HCT116 (cell line): ENCODE measurements at regions not wholly inside any gene's neighbourhood (a gene's known extent, or its start where the extent isn't known, plus 50 kb on each side); places are given as distances from the start of the nearest gene placed in this dataset.

Experiments used
- CBX3 ChIP-seq: IDR thresholded peaks from 2 replicates; pipeline ENCODE4 v1.6.1; 2012; ENCODE audit warnings: low read depth
- CEBPB ChIP-seq: IDR thresholded peaks from 2 replicates; pipeline ENCODE4 v1.6.1; 2012; ENCODE audit warnings: low read depth
- CTCF ChIP-seq, 3 experiments: fragments of 200-600 bp in 1 of 3; sonication (generic) in 1 of 3; IDR thresholded peaks in 2 of 3; conservative IDR thresholded peaks in 1 of 3; 2 replicates each; pipeline ENCODE4 v1.5.1; 2012 to 2017; ENCODE audit warnings: low read depth in 2 of 3, low read length in 2 of 3, antibody characterized with exemption in 1 of 3, borderline replicate concordance in 1 of 3, control low read depth in 1 of 3, mild to moderate bottlenecking in 1 of 3, mixed read lengths in 1 of 3, mixed run types in 1 of 3, moderate library complexity in 1 of 3; ENCODE audit not compliant: insufficient read depth in 1 of 3
- EGR1 ChIP-seq: IDR thresholded peaks from 2 replicates; pipeline ENCODE4 v1.6.1; 2012; ENCODE audit warnings: low read depth
- EZH2 ChIP-seq: fragments of 200-600 bp; sonication (generic); IDR thresholded peaks from 2 replicates; pipeline ENCODE4 v1.6.1; 2017; ENCODE audit warnings: antibody characterized with exemption, mixed run types
- EZH2phosphoT487 ChIP-seq: fragments of 200-600 bp; IDR thresholded peaks from 2 replicates; pipeline ENCODE4 v1.6.1; 2018; ENCODE audit warnings: antibody characterized with exemption, borderline replicate concordance
- JUND ChIP-seq: IDR thresholded peaks from 2 replicates; pipeline ENCODE4 v1.6.1; 2012
- POLR2A ChIP-seq: IDR thresholded peaks from 2 replicates; pipeline ENCODE4 v1.7.0; 2011; ENCODE audit warnings: borderline replicate concordance; ENCODE audit not compliant: insufficient read depth, insufficient read length; ENCODE audit errors: extremely low read depth
- RAD21 ChIP-seq: IDR thresholded peaks from 2 replicates; pipeline ENCODE4 v1.6.1; 2012; ENCODE audit warnings: low read depth, mild to moderate bottlenecking
- SRF ChIP-seq: IDR thresholded peaks from 2 replicates; pipeline ENCODE4 v1.6.1; 2012; ENCODE audit warnings: low read depth
- YY1 ChIP-seq: IDR thresholded peaks from 2 replicates; pipeline ENCODE4 v1.6.1; 2011; ENCODE audit warnings: low read length, low read depth, moderate library complexity, mild to moderate bottlenecking; ENCODE audit not compliant: insufficient replicate concordance; ENCODE audit errors: extremely low read depth
- ZNF274 ChIP-seq: fragments of 200-500 bp; sonication (Bioruptor generic); IDR thresholded peaks from 2 replicates; pipeline ENCODE4 v1.6.1; 2014; ENCODE audit warnings: mild to moderate bottlenecking, low read depth, low read length, inconsistent platforms
- TF ChIP-seq, protein P1 (sequence below): IDR thresholded peaks from 2 replicates; pipeline ENCODE4 v1.6.1; 2011; ENCODE audit warnings: mild to moderate bottlenecking, low read length, moderate library complexity; ENCODE audit not compliant: insufficient replicate concordance; ENCODE audit errors: extremely low read depth
- TF ChIP-seq, protein P2 (sequence below): IDR thresholded peaks from 2 replicates; pipeline ENCODE4 v1.6.1; 2012; ENCODE audit warnings: low read depth

DNA sequence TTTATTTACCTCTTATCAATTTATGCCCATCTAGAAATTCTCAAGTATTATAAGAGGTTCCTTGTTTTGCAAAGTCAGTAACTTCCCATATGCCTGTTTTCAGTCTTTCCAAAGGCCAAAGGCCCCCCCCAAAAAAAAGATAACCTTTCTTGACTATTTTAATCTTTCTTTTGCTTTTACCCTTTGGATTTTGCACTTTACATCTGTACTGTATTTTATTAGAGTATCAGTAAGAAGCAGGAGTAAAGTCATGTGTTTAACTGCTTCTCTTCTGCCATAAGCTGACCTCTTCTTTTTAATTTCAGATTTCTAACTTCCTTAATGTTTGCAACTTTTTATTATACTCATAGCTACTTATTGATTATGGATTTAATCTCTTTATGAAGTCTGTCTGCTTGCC lies 716.4 kb upstream of the NOVA1 start:
- no peak for TF ChIP-seq CTCF (IDR thresholded peaks at IDR 0.05 in 2 of 3, conservative IDR thresholded peaks at IDR 0.05 in 1 of 3; ENCODE audit: borderline replicate concordance in 1 of 3, insufficient read depth in 1 of 3, low read depth in 2 of 3, low read length in 2 of 3)
- no peak for TF ChIP-seq CBX3
- TF ChIP-seq, protein P1, sequence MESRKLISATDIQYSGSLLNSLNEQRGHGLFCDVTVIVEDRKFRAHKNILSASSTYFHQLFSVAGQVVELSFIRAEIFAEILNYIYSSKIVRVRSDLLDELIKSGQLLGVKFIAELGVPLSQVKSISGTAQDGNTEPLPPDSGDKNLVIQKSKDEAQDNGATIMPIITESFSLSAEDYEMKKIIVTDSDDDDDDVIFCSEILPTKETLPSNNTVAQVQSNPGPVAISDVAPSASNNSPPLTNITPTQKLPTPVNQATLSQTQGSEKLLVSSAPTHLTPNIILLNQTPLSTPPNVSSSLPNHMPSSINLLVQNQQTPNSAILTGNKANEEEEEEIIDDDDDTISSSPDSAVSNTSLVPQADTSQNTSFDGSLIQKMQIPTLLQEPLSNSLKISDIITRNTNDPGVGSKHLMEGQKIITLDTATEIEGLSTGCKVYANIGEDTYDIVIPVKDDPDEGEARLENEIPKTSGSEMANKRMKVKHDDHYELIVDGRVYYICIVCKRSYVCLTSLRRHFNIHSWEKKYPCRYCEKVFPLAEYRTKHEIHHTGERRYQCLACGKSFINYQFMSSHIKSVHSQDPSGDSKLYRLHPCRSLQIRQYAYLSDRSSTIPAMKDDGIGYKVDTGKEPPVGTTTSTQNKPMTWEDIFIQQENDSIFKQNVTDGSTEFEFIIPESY, result no peak
- TF ChIP-seq YY1, result no peak
- TF ChIP-seq POLR2A, result no peak
- no peak for TF ChIP-seq EZH2
- no peak for TF ChIP-seq ZNF274
- TF ChIP-seq SRF, result no peak
- no peak for TF ChIP-seq EGR1
- TF ChIP-seq JUND, result no peak
- no peak for TF ChIP-seq EZH2phosphoT487
- TF ChIP-seq, protein P2, sequence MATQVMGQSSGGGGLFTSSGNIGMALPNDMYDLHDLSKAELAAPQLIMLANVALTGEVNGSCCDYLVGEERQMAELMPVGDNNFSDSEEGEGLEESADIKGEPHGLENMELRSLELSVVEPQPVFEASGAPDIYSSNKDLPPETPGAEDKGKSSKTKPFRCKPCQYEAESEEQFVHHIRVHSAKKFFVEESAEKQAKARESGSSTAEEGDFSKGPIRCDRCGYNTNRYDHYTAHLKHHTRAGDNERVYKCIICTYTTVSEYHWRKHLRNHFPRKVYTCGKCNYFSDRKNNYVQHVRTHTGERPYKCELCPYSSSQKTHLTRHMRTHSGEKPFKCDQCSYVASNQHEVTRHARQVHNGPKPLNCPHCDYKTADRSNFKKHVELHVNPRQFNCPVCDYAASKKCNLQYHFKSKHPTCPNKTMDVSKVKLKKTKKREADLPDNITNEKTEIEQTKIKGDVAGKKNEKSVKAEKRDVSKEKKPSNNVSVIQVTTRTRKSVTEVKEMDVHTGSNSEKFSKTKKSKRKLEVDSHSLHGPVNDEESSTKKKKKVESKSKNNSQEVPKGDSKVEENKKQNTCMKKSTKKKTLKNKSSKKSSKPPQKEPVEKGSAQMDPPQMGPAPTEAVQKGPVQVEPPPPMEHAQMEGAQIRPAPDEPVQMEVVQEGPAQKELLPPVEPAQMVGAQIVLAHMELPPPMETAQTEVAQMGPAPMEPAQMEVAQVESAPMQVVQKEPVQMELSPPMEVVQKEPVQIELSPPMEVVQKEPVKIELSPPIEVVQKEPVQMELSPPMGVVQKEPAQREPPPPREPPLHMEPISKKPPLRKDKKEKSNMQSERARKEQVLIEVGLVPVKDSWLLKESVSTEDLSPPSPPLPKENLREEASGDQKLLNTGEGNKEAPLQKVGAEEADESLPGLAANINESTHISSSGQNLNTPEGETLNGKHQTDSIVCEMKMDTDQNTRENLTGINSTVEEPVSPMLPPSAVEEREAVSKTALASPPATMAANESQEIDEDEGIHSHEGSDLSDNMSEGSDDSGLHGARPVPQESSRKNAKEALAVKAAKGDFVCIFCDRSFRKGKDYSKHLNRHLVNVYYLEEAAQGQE, result no peak
- no peak for TF ChIP-seq CEBPB
- TF ChIP-seq RAD21, result no peak
